ENCODE measurements at regions not wholly inside any gene's neighbourhood (a gene's known extent, or its start where the extent isn't known, plus 50 kb on each side); places are given as distances from the start of the nearest gene placed in this dataset.

- FAIRE-seq (peak; percentile 73), DNase-seq (ENCODE audit: insufficient read length) (no peak)
These were observed 126.9 kb downstream of the PALM2AKAP2 start for GRCh38 chr9:109906766-109907382.

GRCh38 chr9:109907400-109907799 lies 127.4 kb downstream of the PALM2AKAP2 start:
- FAIRE-seq (peak; percentile 83), DNase-seq (ENCODE audit: insufficient read length) (peak; percentile 30)
- no peak for TF ChIP-seq TAF1 (IDR thresholded peaks at IDR 0.05; ENCODE audit: borderline replicate concordance, low read depth, low read length)
- TF ChIP-seq POLR2A (IDR thresholded peaks at IDR 0.05; ENCODE audit: low read depth, low read length) = peak; percentile 34; the same call in 1 of the 2 replicates

More at GRCh38 chr9:109906766-109907382, 126.9 kb downstream of the PALM2AKAP2 start:
- no peak for TF ChIP-seq POLR2A (IDR thresholded peaks at IDR 0.05; ENCODE audit: low read depth, low read length)

DNA sequence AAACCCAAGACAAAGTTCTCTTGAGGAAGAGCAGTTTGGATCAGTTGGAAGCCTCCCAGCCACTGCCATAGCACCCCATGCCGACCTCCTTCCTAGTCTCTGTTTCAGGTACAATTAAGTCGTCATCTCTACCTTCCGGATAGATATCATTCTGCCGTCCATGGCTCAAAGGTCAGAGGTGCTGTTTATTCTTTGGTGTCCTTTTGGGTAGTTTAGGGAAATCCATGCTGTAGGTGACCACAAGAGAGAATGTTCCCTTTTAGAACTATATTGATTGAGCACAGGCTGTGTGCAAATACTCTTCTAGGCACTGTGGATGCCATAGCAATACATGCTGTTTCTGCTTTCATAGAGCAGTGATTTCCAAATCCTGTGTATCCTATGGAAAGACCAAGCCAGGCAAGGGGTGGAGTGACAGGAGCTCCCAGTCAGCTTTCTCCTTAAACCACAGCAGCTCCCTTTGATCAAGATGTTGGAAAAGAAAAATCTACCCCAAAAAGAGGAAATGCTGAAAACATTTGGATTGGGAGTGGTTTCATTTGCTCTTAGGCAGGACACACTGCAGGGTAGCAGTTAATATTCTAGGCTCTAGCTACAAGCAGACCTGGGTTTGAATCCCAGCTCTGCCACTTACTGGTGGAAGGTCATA lies 127.9 kb downstream of the PALM2AKAP2 start:
- FAIRE-seq (no peak), DNase-seq (ENCODE audit: insufficient read length) (no peak)
- no peak for TF ChIP-seq POLR2AphosphoS5 (IDR thresholded peaks at IDR 0.05; ENCODE audit: low read depth, low read length)
- TF ChIP-seq TAF1 (IDR thresholded peaks at IDR 0.05; ENCODE audit: borderline replicate concordance, low read depth, low read length) = no peak
- no peak for TF ChIP-seq POLR2A (IDR thresholded peaks at IDR 0.05; ENCODE audit: low read depth, low read length)

- TF ChIP-seq TAF1 (IDR thresholded peaks at IDR 0.05; ENCODE audit: borderline replicate concordance, low read depth, low read length) (no peak), POLR2A (IDR thresholded peaks at IDR 0.05; ENCODE audit: low read depth, low read length) (no peak)
- DNase-seq (ENCODE audit: insufficient read length) (no peak), FAIRE-seq (no peak)
These were observed 128.7 kb downstream of the PALM2AKAP2 start for GRCh38 chr9:109908459-109909390.

- TF ChIP-seq POLR2A (IDR thresholded peaks at IDR 0.05; ENCODE audit: low read depth, low read length) = no peak
- TF ChIP-seq TAF1 (IDR thresholded peaks at IDR 0.05; ENCODE audit: borderline replicate concordance, low read depth, low read length) = no peak
- no peak for TF ChIP-seq POLR2AphosphoS5 (IDR thresholded peaks at IDR 0.05; ENCODE audit: low read depth, low read length)
- DNase-seq (ENCODE audit: insufficient read length) (no peak), FAIRE-seq (no peak)
These were observed 130.9 kb downstream of the PALM2AKAP2 start for GRCh38 chr9:109910671-109911518.

GRCh38 chr9:109912082-109912582 lies 132.1 kb downstream of the PALM2AKAP2 start:
- FAIRE-seq (no peak), DNase-seq (ENCODE audit: insufficient read length) (no peak)
- no peak for TF ChIP-seq POLR2A (IDR thresholded peaks at IDR 0.05; ENCODE audit: low read depth, low read length)
- TF ChIP-seq TAF1 (IDR thresholded peaks at IDR 0.05; ENCODE audit: borderline replicate concordance, low read depth, low read length) = no peak
- no peak for TF ChIP-seq POLR2AphosphoS5 (IDR thresholded peaks at IDR 0.05; ENCODE audit: low read depth, low read length)

- FAIRE-seq (peak; percentile 56), DNase-seq (ENCODE audit: insufficient read length) (no peak)
- TF ChIP-seq POLR2A (IDR thresholded peaks at IDR 0.05; ENCODE audit: low read depth, low read length) (no peak), POLR2AphosphoS5 (IDR thresholded peaks at IDR 0.05; ENCODE audit: low read depth, low read length) (no peak), TAF1 (IDR thresholded peaks at IDR 0.05; ENCODE audit: borderline replicate concordance, low read depth, low read length) (no peak)
These were observed 132.9 kb downstream of the PALM2AKAP2 start for GRCh38 chr9:109912726-109913460.

DNA sequence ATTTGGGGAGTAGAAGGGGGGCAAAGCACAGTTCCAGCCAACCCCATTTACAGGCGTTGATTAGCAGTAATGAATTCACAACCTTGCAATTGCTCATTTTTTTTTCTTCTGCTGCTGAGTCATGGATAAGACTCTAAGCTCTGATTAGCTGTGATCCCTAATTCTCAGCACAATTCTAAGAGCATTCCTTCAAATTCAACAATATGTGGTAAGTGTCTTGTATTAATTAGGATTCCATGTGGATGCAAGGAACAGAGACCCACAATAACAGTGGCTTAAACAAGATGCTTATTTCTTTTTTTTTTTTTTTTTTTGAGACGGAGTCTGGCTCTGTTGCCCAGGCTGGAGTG lies 133.4 kb downstream of the PALM2AKAP2 start:
- TF ChIP-seq POLR2A (IDR thresholded peaks at IDR 0.05; ENCODE audit: low read depth, low read length) (no peak), POLR2AphosphoS5 (IDR thresholded peaks at IDR 0.05; ENCODE audit: low read depth, low read length) (no peak)
- no peak for FAIRE-seq

GRCh38 chr9:109914280-109915027 lies 134.5 kb downstream of the PALM2AKAP2 start:
- DNase-seq (ENCODE audit: insufficient read length) = no peak
- no peak for TF ChIP-seq TAF1 (IDR thresholded peaks at IDR 0.05; ENCODE audit: borderline replicate concordance, low read depth, low read length)
- TF ChIP-seq POLR2A (IDR thresholded peaks at IDR 0.05; ENCODE audit: low read depth, low read length) = no peak
- TF ChIP-seq POLR2AphosphoS5 (IDR thresholded peaks at IDR 0.05; ENCODE audit: low read depth, low read length) = no peak
- peak; percentile 69 for FAIRE-seq

More for the DNA sequence above, 133.4 kb downstream of the PALM2AKAP2 start:
- no peak for DNase-seq (ENCODE audit: insufficient read length)

DNA sequence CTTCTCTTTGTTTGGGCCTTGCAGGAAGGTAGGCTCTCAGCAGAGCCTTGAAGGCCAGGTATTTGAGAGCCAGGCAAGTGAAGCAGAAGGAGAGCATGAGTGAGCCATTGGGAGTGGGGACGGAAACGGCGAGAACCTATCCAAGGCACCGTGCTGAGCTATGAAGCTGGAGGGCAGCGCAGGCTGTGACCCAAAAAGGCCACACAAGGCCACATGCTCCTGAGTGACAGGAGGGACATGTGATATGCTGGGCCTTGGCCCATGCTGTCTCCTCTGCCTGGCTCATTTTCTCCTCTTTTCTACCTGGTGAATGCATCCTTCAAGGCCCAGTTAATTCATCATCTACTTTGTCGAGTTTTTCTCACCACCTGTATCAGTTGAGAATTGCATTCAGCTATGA lies 136.3 kb downstream of the PALM2AKAP2 start:
- FAIRE-seq = no peak
- TF ChIP-seq TAF1 (IDR thresholded peaks at IDR 0.05; ENCODE audit: borderline replicate concordance, low read depth, low read length) (no peak), POLR2AphosphoS5 (IDR thresholded peaks at IDR 0.05; ENCODE audit: low read depth, low read length) (no peak), POLR2A (IDR thresholded peaks at IDR 0.05; ENCODE audit: low read depth, low read length) (no peak)
- DNase-seq (ENCODE audit: insufficient read length) = no peak

Measured in GM12892 (cell line).